Karpas-422 (cell line): ENCODE measurements at regions not wholly inside any gene's neighbourhood (a gene's known extent, or its start where the extent isn't known, plus 50 kb on each side); places are given as distances from the start of the nearest gene placed in this dataset.
"Not testable (repeated sequence)": the region's sequence is repeated elsewhere in the genome, so short reads cannot be mapped to it uniquely, and the experiment has no call there.

ENCODE experiments used
- DNase-seq: peaks from one replicate; pipeline ENCODE4 v3.0.0-alpha.2; 2015
- H2AFZ ChIP-seq: fragments of 200-600 bp; sonication (generic); 2 replicates; pipeline ENCODE4 v1.6.1; 2014; ENCODE audit warnings: antibody characterized with exemption, low read length, mixed read lengths
- H3K27ac ChIP-seq: fragments of 200-600 bp; sonication (generic); 2 replicates; pipeline ENCODE4 v1.5.1; 2014; ENCODE audit warnings: mild to moderate bottlenecking, low read length, moderate library complexity
- H3K27me3 ChIP-seq: fragments of 200-600 bp; sonication (generic); 2 replicates; pipeline ENCODE4 v1.6.1; 2014; ENCODE audit warnings: low read length, mixed read lengths
- H3K36me3 ChIP-seq: fragments of 200-600 bp; sonication (generic); 2 replicates; pipeline ENCODE4 v1.6.1; 2014; ENCODE audit warnings: low read length, mixed read lengths; ENCODE audit not compliant: insufficient read depth
- H3K4me1 ChIP-seq: fragments of 200-600 bp; sonication (generic); 2 replicates; pipeline ENCODE4 v1.6.1; 2014; ENCODE audit warnings: mild to moderate bottlenecking, low read length, mixed read lengths
- H3K4me2 ChIP-seq: fragments of 200-600 bp; sonication (generic); 2 replicates; pipeline ENCODE4 v1.6.1; 2014; ENCODE audit warnings: low read length, low read depth, mild to moderate bottlenecking; ENCODE audit not compliant: poor library complexity, severe bottlenecking
- H3K4me3 ChIP-seq: fragments of 200-600 bp; sonication (generic); 2 replicates; pipeline ENCODE4 v1.5.1; 2014; ENCODE audit warnings: mild to moderate bottlenecking, antibody characterized with exemption, low read length, mixed read lengths
- H3K79me2 ChIP-seq: fragments of 200-600 bp; sonication (generic); 2 replicates; pipeline ENCODE4 v1.6.1; 2014; ENCODE audit warnings: mild to moderate bottlenecking, low read length, mixed read lengths
- H3K9ac ChIP-seq: fragments of 200-600 bp; sonication (generic); 2 replicates; pipeline ENCODE4 v1.6.0; 2014; ENCODE audit warnings: low read length
- H3K9me2 ChIP-seq: fragments of 200-600 bp; sonication (generic), shearing (Covaris generic); replicated peaks from 2 replicates; pipeline ENCODE4 v1.6.0; 2014; ENCODE audit warnings: mild to moderate bottlenecking, low read length, moderate library complexity; ENCODE audit not compliant: insufficient read depth
- H3K9me3 ChIP-seq: fragments of 300-700, 200-600 bp; sonication (generic); 2 replicates; pipeline ENCODE4 v1.6.1; 2014; ENCODE audit warnings: low read length, mixed read lengths
- H4K20me1 ChIP-seq: fragments of 200-600 bp; sonication (generic); 2 replicates; pipeline ENCODE4 v1.6.1; 2014; ENCODE audit warnings: mild to moderate bottlenecking, antibody characterized with exemption, low read length, low read depth; ENCODE audit not compliant: insufficient read depth

DNA sequence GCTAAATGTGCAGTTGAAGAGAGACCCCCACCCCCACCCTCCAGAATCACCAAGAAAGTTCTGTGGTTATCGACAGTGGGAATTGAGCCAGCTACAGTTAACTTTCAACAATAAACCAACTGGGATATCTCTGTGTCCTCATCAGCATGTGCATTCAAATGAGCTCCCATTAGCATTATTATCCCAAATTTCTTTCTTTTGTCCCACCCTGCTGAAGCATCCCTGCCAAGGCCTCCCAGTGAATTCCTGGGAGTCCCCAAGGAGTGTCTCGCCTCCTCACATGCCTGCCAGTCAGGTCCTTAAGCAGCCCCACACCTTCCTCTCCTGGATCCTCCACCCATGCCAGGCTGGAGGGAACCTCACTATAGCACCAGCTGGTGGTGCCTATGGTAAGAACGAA is 422.1 kb upstream of the HNRNPA3 start:
- Histone ChIP-seq H4K20me1 (no peaks in the 10 kb centered on the region), H3K9ac (no peak overlapping the region), H3K36me3 (no peaks in the 10 kb centered on the region), H2AFZ (no peak overlapping the region), H3K4me1 (peaks cover 16% of the 10 kb centered on the region), H3K4me2 (no peak overlapping the region), H3K9me2 (no peaks in the 10 kb centered on the region), H3K79me2 (no peaks in the 10 kb centered on the region), H3K27ac (no peak overlapping the region), H3K27me3 (no peaks in the 10 kb centered on the region), H3K4me3 (no peak overlapping the region), H3K9me3 (no peaks in the 10 kb centered on the region; the same call in 1 of the 2 replicates)
- no peak for DNase-seq

DNA sequence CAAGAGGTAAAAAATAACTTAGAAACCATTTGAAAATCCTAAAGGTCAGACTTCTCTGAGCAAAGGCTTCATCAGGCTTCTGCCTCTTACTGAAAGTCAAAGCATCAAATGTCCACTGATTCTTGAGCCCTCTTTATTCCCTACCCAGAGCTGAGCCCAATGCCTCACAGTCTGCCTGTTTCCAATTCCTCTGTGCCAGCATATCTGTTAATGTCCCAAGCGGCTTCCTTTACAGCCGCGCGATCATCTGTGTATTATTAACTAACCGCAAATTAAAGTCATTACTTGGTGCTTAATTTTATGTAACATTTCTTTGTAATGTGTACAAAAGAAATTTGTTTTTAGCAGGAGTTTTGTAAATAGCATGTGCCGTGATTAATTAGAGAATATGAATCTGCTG is 418.8 kb upstream of the HNRNPA3 start:
- H2AFZ ChIP-seq = no peak overlapping the region
- DNase-seq = no peak

GRCh38 chr2:176794392-176794791 is 418.2 kb upstream of the HNRNPA3 start:
- no peak for DNase-seq
- H3K9me3 ChIP-seq = no peaks in the 10 kb centered on the region
- H3K27me3 ChIP-seq = no peaks in the 10 kb centered on the region
- no peaks in the 10 kb centered on the region for H3K79me2 ChIP-seq
- H3K9me2 ChIP-seq = no peaks in the 10 kb centered on the region
- H3K4me3 ChIP-seq = no peak overlapping the region
- no peak overlapping the region for H3K4me2 ChIP-seq
- H3K27ac ChIP-seq = no peak overlapping the region
- H3K4me1 ChIP-seq = no peaks in the 10 kb centered on the region
- H3K9ac ChIP-seq = no peak overlapping the region
- no peaks in the 10 kb centered on the region for H3K36me3 ChIP-seq
- H2AFZ ChIP-seq = 0 out of 2 replicates have a peak overlapping the region, but pooled peaks have one; percentile 14
- no peaks in the 10 kb centered on the region for H4K20me1 ChIP-seq

More for the DNA sequence above, 418.8 kb upstream of the HNRNPA3 start:
- H3K4me3 ChIP-seq = no peak overlapping the region
- H4K20me1 ChIP-seq = no peaks in the 10 kb centered on the region
- H3K27me3 ChIP-seq = no peaks in the 10 kb centered on the region
- H3K9me3 ChIP-seq = no peaks in the 10 kb centered on the region
- H3K79me2 ChIP-seq = no peaks in the 10 kb centered on the region
- H3K4me2 ChIP-seq = no peak overlapping the region
- H3K27ac ChIP-seq = no peak overlapping the region
- no peaks in the 10 kb centered on the region for H3K4me1 ChIP-seq
- no peaks in the 10 kb centered on the region for H3K36me3 ChIP-seq
- no peak overlapping the region for H3K9ac ChIP-seq
- no peaks in the 10 kb centered on the region for H3K9me2 ChIP-seq

DNA sequence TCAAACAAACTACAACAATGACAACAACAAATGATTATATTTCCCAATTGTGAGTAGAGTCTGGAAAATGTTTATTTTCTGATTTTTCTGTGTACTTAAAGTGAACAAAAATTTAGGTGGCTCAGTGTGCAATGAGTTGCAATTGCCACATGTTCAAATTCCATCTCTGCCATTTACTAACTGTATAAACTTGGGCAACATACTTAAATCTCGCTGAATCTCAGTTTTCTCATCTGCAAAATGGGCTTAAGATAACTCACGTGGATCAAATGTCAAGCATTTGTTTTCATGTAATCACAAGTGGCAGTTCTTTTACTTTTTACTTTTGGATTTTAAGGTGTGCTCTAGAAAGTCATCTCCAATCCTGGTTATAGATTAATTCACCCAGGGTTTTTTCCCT is 416.8 kb upstream of the HNRNPA3 start:
- H3K9me2 ChIP-seq = no peaks in the 10 kb centered on the region
- H3K36me3 ChIP-seq = no peaks in the 10 kb centered on the region
- no peaks in the 10 kb centered on the region for H3K27me3 ChIP-seq
- H3K9ac ChIP-seq = no peak overlapping the region
- H3K4me1 ChIP-seq = no peaks in the 10 kb centered on the region
- H4K20me1 ChIP-seq = no peaks in the 10 kb centered on the region
- no peak overlapping the region for H3K4me2 ChIP-seq
- no peak overlapping the region for H2AFZ ChIP-seq
- no peak overlapping the region for H3K4me3 ChIP-seq
- H3K79me2 ChIP-seq = no peaks in the 10 kb centered on the region
- no peaks in the 10 kb centered on the region for H3K9me3 ChIP-seq
- no peak for DNase-seq
- no peak overlapping the region for H3K27ac ChIP-seq

- not testable (repeated sequence) for H2AFZ ChIP-seq, H3K79me2 ChIP-seq, DNase-seq, H3K4me1 ChIP-seq, H3K4me3 ChIP-seq, H3K9me3 ChIP-seq, H3K27me3 ChIP-seq, H3K9me2 ChIP-seq, H3K9ac ChIP-seq, H3K36me3 ChIP-seq, H3K4me2 ChIP-seq, H4K20me1 ChIP-seq, H3K27ac ChIP-seq
Measured at GRCh38 chr2:176796677-176797076, 415.9 kb upstream of the HNRNPA3 start.

- H3K4me2 ChIP-seq = no peak overlapping the region
- H3K27me3 ChIP-seq = no peaks in the 10 kb centered on the region
- no peak overlapping the region for H3K9ac ChIP-seq
- no peaks in the 10 kb centered on the region for H4K20me1 ChIP-seq
- H3K27ac ChIP-seq = no peak overlapping the region
- H3K4me3 ChIP-seq = no peak overlapping the region
- no peaks in the 10 kb centered on the region for H3K36me3 ChIP-seq
- H2AFZ ChIP-seq = no peak overlapping the region
- no peak for DNase-seq
- H3K9me3 ChIP-seq = no peaks in the 10 kb centered on the region
- no peaks in the 10 kb centered on the region for H3K9me2 ChIP-seq
- peaks cover 27% of the 10 kb centered on the region for H3K4me1 ChIP-seq
- H3K79me2 ChIP-seq = no peaks in the 10 kb centered on the region
Measured at GRCh38 chr2:176804392-176804791, 408.2 kb upstream of the HNRNPA3 start.

GRCh38 chr2:176805345-176805744 is 407.2 kb upstream of the HNRNPA3 start:
- no peaks in the 10 kb centered on the region for H3K36me3 ChIP-seq
- H3K9ac ChIP-seq = no peak overlapping the region
- H3K27ac ChIP-seq = no peak overlapping the region
- no peak for DNase-seq
- H3K9me3 ChIP-seq = no peaks in the 10 kb centered on the region
- H2AFZ ChIP-seq = no peak overlapping the region
- peaks cover 27% of the 10 kb centered on the region for H3K4me1 ChIP-seq
- H3K4me2 ChIP-seq = no peak overlapping the region
- H3K79me2 ChIP-seq = no peaks in the 10 kb centered on the region
- H4K20me1 ChIP-seq = no peaks in the 10 kb centered on the region
- H3K9me2 ChIP-seq = no peaks in the 10 kb centered on the region
- no peaks in the 10 kb centered on the region for H3K27me3 ChIP-seq
- H3K4me3 ChIP-seq = no peak overlapping the region

GRCh38 chr2:176812246-176812775 is 400.3 kb upstream of the HNRNPA3 start:
- H2AFZ ChIP-seq = 0 out of 2 replicates have a peak overlapping the region, but pooled peaks have one; percentile 24
- H3K4me2 ChIP-seq = no peak overlapping the region
- peak overlapping the region; percentile 90 for H3K27ac ChIP-seq

DNA sequence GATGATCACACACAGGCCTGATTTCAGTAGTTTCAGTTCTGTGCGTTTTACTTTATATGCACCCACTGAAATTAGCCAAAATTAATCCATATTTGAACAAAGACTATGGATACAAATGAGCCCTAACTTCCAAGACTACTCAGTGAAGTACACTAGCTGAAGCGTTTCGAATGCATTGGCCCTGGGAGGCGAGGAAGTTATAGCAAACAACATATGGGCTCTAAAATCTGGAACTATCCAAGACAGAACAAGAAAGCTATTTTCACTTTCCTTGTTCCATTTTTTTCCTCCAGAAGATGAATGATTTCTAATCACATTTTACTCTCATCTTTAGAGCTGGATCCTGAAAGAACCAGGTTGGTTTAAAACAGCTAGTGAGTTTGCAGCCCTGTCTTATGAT is 399.4 kb upstream of the HNRNPA3 start:
- H3K4me1 ChIP-seq = peaks cover 67% of the 10 kb centered on the region
- peak overlapping the region; percentile 90 for H3K27ac ChIP-seq
- H3K4me2 ChIP-seq = no peak overlapping the region
- no peak for DNase-seq
- H4K20me1 ChIP-seq = no peaks in the 10 kb centered on the region
- H3K36me3 ChIP-seq = no peaks in the 10 kb centered on the region
- H3K79me2 ChIP-seq = no peaks in the 10 kb centered on the region
- H3K27me3 ChIP-seq = no peaks in the 10 kb centered on the region
- no peak overlapping the region for H3K4me3 ChIP-seq
- H3K9me3 ChIP-seq = no peaks in the 10 kb centered on the region
- peak overlapping the region; percentile 24 for H2AFZ ChIP-seq
- H3K9me2 ChIP-seq = no peaks in the 10 kb centered on the region
- peak overlapping the region; percentile 54; the same call in 1 of the 2 replicates for H3K9ac ChIP-seq

More at GRCh38 chr2:176812246-176812775, 400.3 kb upstream of the HNRNPA3 start:
- H3K9ac ChIP-seq = no peak overlapping the region
- DNase-seq = no peak
- H3K79me2 ChIP-seq = no peaks in the 10 kb centered on the region
- H3K4me1 ChIP-seq = peaks cover 67% of the 10 kb centered on the region
- no peaks in the 10 kb centered on the region for H3K9me2 ChIP-seq
- H4K20me1 ChIP-seq = no peaks in the 10 kb centered on the region
- no peaks in the 10 kb centered on the region for H3K36me3 ChIP-seq
- H3K4me3 ChIP-seq = no peak overlapping the region
- no peaks in the 10 kb centered on the region for H3K9me3 ChIP-seq
- H3K27me3 ChIP-seq = no peaks in the 10 kb centered on the region
